Erythroblast (primary cell): ENCODE measurements at regions not wholly inside any gene's neighbourhood (a gene's known extent, or its start where the extent isn't known, plus 50 kb on each side); places are given as distances from the start of the nearest gene placed in this dataset.

Source experiments
- GATA1 ChIP-seq: IDR thresholded peaks from 2 replicates; pipeline ENCODE4 v1.6.1; 2011; ENCODE audit warnings: low read depth, mild to moderate bottlenecking, control low read depth, low read length, moderate library complexity
- POLR2A ChIP-seq: IDR thresholded peaks from 2 replicates; pipeline ENCODE4 v1.6.1; 2011; ENCODE audit warnings: mild to moderate bottlenecking, low read length

- no peak for TF ChIP-seq POLR2A
- TF ChIP-seq GATA1: no peak
These were observed 137.9 kb downstream of the VEGFA start for GRCh38 chr6:43907789-43908472.
